Upper lobe of left lung (tissue), 6 donors: ENCODE measurements at regions not wholly inside any gene's neighbourhood (a gene's known extent, or its start where the extent isn't known, plus 50 kb on each side); places are given as distances from the start of the nearest gene placed in this dataset.

Experiments
- ATAC-seq, 2 donors: fragments of 200-7000 bp; cut with Tn5 transposase; one replicate each; pipeline ENCODE4 v1.9.1; 2022; ENCODE audit warnings: mild to moderate bottlenecking in 2 of 2, moderate library complexity in 2 of 2; ENCODE audit not compliant: low FRiP score in 2 of 2
- DNase-seq, 2 donors: peaks; one replicate each; pipeline ENCODE4 v3.0.0-alpha.2; 2019 to 2020
- H3K27ac ChIP-seq, 4 donors: fragments of 200-600 bp; sonication (generic); one replicate each; pipeline ENCODE4 v1.5.1; 2016 to 2019
- H3K27me3 ChIP-seq, 4 donors: fragments of 200-600 bp; sonication (generic); one replicate each; pipeline ENCODE4 v1.5.1; 2017 to 2019
- H3K36me3 ChIP-seq, 4 donors: fragments of 200-600 bp; sonication (generic); one replicate each; pipeline ENCODE4 v1.5.1; 2016 to 2019
- H3K4me1 ChIP-seq, 4 donors: fragments of 200-600 bp; sonication (generic); one replicate each; pipeline ENCODE4 v1.5.1; 2018 to 2019
- H3K4me3 ChIP-seq, 4 donors: fragments of 200-600 bp; sonication (generic); one replicate each; pipeline ENCODE4 v1.5.1; 2017 to 2019; ENCODE audit warnings: mild to moderate bottlenecking in 2 of 4, moderate library complexity in 1 of 4
- H3K9me3 ChIP-seq, 4 donors: fragments of 200-600 bp; sonication (generic); one replicate each; pipeline ENCODE4 v1.5.1; 2018 to 2019
- CTCF ChIP-seq, 6 experiments: fragments of 450-650 bp in 4 of 6; fragments of 200-600 bp in 2 of 6; sonication (generic) in 2 of 6; IDR thresholded peaks; one replicate each; pipeline ENCODE4 v1.5.1; 2016 to 2019; ENCODE audit warnings: antibody characterized with exemption in 6 of 6
- EP300 ChIP-seq, 4 donors: sonication (generic); formaldehyde crosslinking; IDR thresholded peaks; one replicate each; pipeline ENCODE4 v1.5.1; 2017; ENCODE audit warnings: antibody characterized with exemption in 4 of 4, control low read depth in 2 of 4
- POLR2A ChIP-seq, 4 donors: fragments of 450-650 bp; IDR thresholded peaks; one replicate each; pipeline ENCODE4 v1.5.1; 2016 to 2017; ENCODE audit warnings: antibody characterized with exemption in 4 of 4, mild to moderate bottlenecking in 2 of 4
- POLR2AphosphoS5 ChIP-seq, 2 donors: sonication (generic); formaldehyde crosslinking; IDR thresholded peaks; one replicate each; pipeline ENCODE4 v1.5.1; 2017; ENCODE audit warnings: antibody characterized with exemption in 2 of 2
- WGBS, 2 donors: methylation state at CpG; one replicate each; pipeline ENCODE4 v1.1.5; 2017 to 2018; 5-methylcytosine and 5-hydroxymethylcytosine counted together
- donor health status: DM: no; HTN: no; CAD: no; lungs with moderate emphysema.
- donor health status: DM: no; HTN: yes; CAD: no; lungs with severe emphysema.

DNA sequence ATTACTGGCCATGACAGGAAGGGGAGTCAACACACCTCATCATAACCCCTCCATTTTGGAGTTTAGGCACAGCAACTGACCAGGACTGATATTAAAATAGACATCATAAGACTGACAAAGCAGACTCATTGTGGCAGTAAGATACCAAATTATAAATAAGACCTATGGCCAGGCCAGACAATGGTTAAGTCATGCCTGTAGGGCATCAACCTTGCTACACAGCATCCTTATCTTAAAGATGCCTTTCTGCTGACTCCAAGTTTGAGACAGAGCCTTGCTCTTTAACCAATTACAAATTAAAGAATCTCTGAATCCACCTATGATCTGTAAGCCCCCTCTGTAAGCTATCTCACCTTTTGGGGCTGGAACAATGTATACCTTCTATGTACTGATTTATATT, 65.5 kb downstream of the VCX2 start:
- Histone ChIP-seq H3K36me3 (no peaks in the 10 kb centered on the region), H3K4me3 (no peak overlapping the region), H3K4me1 (no peaks in the 10 kb centered on the region), H3K27me3 (no peaks in the 10 kb centered on the region), H3K9me3 (no peaks in the 10 kb centered on the region), H3K27ac (no peak overlapping the region)
- TF ChIP-seq POLR2A (IDR thresholded peaks at IDR 0.05) = no peak
- no peak for TF ChIP-seq EP300 (IDR thresholded peaks at IDR 0.05)
- TF ChIP-seq CTCF (IDR thresholded peaks at IDR 0.05) = no peak
- TF ChIP-seq POLR2AphosphoS5 (IDR thresholded peaks at IDR 0.05) = no peak
- ATAC-seq (no peak), DNase-seq (no peak)

DNA sequence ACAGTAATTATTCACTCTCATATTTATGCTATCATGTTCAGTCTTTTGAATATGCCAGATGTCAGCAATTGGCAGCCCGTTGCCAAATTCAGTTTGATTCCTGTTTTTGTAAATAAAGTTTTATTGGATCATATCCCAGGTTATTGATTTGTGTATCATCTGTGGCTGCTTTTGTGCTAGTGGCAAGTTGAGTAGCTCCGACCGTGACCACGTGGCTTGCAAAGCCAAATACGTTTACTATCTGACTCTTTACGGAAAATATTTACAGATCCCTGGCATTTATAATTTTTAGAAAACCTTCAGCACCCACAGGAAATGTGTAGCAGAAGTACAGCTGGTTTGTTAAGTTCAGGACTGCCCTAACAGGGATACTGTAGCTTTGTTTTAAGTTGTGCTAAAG, 67.4 kb downstream of the VCX2 start:
- ATAC-seq = no peak
- TF ChIP-seq CTCF (IDR thresholded peaks at IDR 0.05) (no peak), POLR2AphosphoS5 (IDR thresholded peaks at IDR 0.05) (no peak), EP300 (IDR thresholded peaks at IDR 0.05) (no peak), POLR2A (IDR thresholded peaks at IDR 0.05) (no peak)
- Histone ChIP-seq H3K27ac (no peak overlapping the region), H3K27me3 (no peaks in the 10 kb centered on the region), H3K9me3 (no peaks in the 10 kb centered on the region), H3K4me1 (no peaks in the 10 kb centered on the region), H3K4me3 (no peak overlapping the region), H3K36me3 (no peaks in the 10 kb centered on the region)
- DNase-seq = no peak
- 81 to 87% methylated on average over 6 of the region's 6 CpGs for WGBS, 2 donors

DNA sequence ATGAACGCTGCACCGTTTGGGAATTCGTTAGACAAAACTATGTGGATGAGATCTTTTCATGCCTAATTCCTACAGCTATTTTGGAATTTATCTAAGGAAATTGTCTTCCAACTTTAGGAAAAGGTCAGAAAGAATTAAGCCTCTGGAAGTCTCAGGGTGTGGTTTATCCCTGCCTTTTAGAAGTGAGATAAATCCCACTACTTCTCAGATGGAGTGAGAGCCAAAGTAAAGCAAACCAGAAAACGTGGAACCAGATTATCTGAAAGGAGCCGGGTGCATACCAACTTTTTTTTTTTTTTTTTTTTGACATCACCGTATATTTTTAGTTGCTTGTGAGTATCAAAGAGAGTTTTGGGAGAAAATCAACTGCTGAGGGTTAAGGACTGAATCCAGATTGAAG, 79.6 kb downstream of the VCX2 start:
- Histone ChIP-seq H3K4me1 (no peaks in the 10 kb centered on the region), H3K4me3 (no peak overlapping the region), H3K9me3 (no peaks in the 10 kb centered on the region), H3K27ac (no peak overlapping the region), H3K27me3 (no peaks in the 10 kb centered on the region), H3K36me3 (no peaks in the 10 kb centered on the region)
- ATAC-seq (no peak), DNase-seq (no peak)
- WGBS, 2 donors = 75 to 77% methylated on average over 6 of the region's 6 CpGs
- TF ChIP-seq POLR2A (IDR thresholded peaks at IDR 0.05) = no peak
- no peak for TF ChIP-seq EP300 (IDR thresholded peaks at IDR 0.05)
- no peak for TF ChIP-seq POLR2AphosphoS5 (IDR thresholded peaks at IDR 0.05)
- no peak for TF ChIP-seq CTCF (IDR thresholded peaks at IDR 0.05)

DNA sequence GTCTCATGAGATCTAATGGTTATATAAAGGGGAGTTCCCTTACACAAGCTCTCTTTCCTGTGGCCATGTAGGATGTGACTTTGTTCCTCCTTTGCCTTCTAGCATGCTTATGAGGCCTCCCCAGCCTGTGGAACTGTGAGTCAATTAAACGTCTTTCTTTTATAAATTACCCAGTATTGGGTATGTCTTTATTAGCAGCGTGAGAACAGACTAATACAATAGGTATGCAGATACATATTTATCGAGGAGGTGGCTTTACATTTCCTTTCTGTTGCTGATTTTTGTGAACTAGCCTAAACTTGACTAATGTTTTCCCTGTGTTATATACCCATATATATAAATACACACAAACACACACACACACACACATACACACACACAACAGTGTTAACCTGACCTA, 80.2 kb downstream of the VCX2 start:
- no peaks in the 10 kb centered on the region for H3K9me3 ChIP-seq
- H3K36me3 ChIP-seq = no peaks in the 10 kb centered on the region
- no peak overlapping the region for H3K27ac ChIP-seq
- WGBS, 2 donors = 74 to 78% methylated on average over 3 of the region's 3 CpGs
- ATAC-seq = no peak
- H3K4me3 ChIP-seq = no peak overlapping the region
- no peaks in the 10 kb centered on the region for H3K27me3 ChIP-seq
- no peak for TF ChIP-seq POLR2AphosphoS5 (IDR thresholded peaks at IDR 0.05)
- no peak for TF ChIP-seq EP300 (IDR thresholded peaks at IDR 0.05)
- TF ChIP-seq CTCF (IDR thresholded peaks at IDR 0.05) = no peak
- TF ChIP-seq POLR2A (IDR thresholded peaks at IDR 0.05) = no peak
- H3K4me1 ChIP-seq = no peaks in the 10 kb centered on the region
- DNase-seq = no peak

DNA sequence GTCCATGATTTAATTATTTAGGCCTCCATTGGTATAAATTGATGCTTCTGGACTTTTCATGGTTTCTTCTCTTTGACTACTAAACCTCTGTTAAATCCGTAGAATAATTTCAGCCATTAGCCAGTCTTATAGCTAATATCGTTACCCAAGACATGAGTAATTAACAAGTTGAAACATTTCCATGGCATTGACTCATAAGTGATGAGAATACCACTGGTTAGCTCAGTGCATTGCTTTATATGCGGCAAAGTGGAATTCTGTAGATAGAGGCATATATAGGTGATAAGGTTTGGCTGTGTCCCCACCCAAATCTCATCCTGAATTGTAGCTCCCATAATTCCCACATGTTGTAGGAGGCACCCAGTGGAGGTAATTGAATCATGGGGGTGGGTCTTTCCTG, 80.6 kb downstream of the VCX2 start:
- Histone ChIP-seq H3K36me3 (no peaks in the 10 kb centered on the region), H3K9me3 (no peaks in the 10 kb centered on the region), H3K27ac (no peak overlapping the region), H3K4me1 (no peaks in the 10 kb centered on the region), H3K27me3 (no peaks in the 10 kb centered on the region), H3K4me3 (no peak overlapping the region)
- 88 to 94% methylated on average over 3 of the region's 3 CpGs for WGBS, 2 donors
- no peak for DNase-seq
- no peak for TF ChIP-seq EP300 (IDR thresholded peaks at IDR 0.05)
- no peak for TF ChIP-seq POLR2AphosphoS5 (IDR thresholded peaks at IDR 0.05)
- TF ChIP-seq CTCF (IDR thresholded peaks at IDR 0.05) = no peak
- no peak for TF ChIP-seq POLR2A (IDR thresholded peaks at IDR 0.05)
- no peak for ATAC-seq
